ENCODE measurements at regions not wholly inside any gene's neighbourhood (a gene's known extent, or its start where the extent isn't known, plus 50 kb on each side); places are given as distances from the start of the nearest gene placed in this dataset.

DNA sequence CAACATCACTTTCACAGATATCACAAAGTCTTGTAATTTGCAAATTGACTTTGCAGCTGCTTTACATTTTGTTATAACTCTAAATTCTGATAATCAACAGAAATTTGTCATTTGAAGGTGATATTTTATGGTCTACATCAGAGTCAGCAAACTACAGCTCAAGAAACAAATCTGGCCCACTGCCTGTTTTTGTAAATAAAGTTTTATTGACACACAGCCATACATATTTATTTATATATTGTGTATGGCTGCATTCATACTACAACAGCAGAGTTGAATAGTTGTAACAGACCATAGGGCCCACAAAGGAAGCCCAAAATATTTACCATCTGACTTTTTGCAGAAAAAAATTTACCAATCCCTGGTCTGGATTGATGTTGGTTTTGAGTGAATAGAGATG lies 87.0 kb upstream of the GRIA1 start:
- TF ChIP-seq, protein P1, sequence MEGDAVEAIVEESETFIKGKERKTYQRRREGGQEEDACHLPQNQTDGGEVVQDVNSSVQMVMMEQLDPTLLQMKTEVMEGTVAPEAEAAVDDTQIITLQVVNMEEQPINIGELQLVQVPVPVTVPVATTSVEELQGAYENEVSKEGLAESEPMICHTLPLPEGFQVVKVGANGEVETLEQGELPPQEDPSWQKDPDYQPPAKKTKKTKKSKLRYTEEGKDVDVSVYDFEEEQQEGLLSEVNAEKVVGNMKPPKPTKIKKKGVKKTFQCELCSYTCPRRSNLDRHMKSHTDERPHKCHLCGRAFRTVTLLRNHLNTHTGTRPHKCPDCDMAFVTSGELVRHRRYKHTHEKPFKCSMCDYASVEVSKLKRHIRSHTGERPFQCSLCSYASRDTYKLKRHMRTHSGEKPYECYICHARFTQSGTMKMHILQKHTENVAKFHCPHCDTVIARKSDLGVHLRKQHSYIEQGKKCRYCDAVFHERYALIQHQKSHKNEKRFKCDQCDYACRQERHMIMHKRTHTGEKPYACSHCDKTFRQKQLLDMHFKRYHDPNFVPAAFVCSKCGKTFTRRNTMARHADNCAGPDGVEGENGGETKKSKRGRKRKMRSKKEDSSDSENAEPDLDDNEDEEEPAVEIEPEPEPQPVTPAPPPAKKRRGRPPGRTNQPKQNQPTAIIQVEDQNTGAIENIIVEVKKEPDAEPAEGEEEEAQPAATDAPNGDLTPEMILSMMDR (IDR thresholded peaks at IDR 0.05): no peak
- no peak for TF ChIP-seq POLR2AphosphoS5 (IDR thresholded peaks at IDR 0.05)
- TF ChIP-seq POLR2A (IDR thresholded peaks at IDR 0.05): no peak
- no peak for TF ChIP-seq EP300 (IDR thresholded peaks at IDR 0.05; ENCODE audit: low read depth)
